ENCODE measurements at regions not wholly inside any gene's neighbourhood (a gene's known extent, or its start where the extent isn't known, plus 50 kb on each side); places are given as distances from the start of the nearest gene placed in this dataset.

- DNase-seq (ENCODE audit: insufficient read length, low spot score), result no peak
- TF ChIP-seq SPI1 (IDR thresholded peaks at IDR 0.05; ENCODE audit: low read depth, low read length), result no peak
- no peak for TF ChIP-seq POLR2A (IDR thresholded peaks at IDR 0.05; ENCODE audit: low read depth, low read length)
- no peak for TF ChIP-seq PAX5 (IDR thresholded peaks at IDR 0.05; ENCODE audit: insufficient read depth, low read length, severe bottlenecking)
- TF ChIP-seq POU2F2 (IDR thresholded peaks at IDR 0.05; ENCODE audit: low read depth, low read length), result no peak
- TF ChIP-seq POLR2AphosphoS5 (IDR thresholded peaks at IDR 0.05; ENCODE audit: low read depth, low read length), result no peak
- no peak for TF ChIP-seq TAF1 (IDR thresholded peaks at IDR 0.05; ENCODE audit: low read depth, low read length)
- FAIRE-seq, result no peak
These were observed 194.1 kb downstream of the BTG1 start for GRCh38 chr12:91951571-91951970.

DNA sequence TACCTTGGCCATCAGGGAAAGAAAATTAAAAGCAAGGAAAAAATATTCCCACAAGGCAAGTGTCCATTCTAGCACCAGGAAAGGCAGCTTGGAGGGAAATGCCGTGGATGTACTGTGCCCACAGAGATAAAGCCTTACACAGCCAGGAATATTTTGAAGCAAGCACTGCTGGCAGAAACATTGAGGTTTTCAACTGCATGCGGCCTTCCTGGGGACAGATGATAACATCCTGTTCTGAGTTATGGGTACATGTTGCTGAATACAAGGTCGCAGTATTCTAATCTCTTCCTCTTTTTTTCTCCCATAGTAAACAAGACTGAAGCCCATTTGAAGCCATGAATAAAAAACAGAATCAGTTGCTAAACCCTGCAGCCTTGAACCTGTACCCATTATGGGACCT is 197.1 kb downstream of the BTG1 start:
- DNase-seq (ENCODE audit: insufficient read length, low spot score) (no peak), FAIRE-seq (no peak)
- no peak for TF ChIP-seq POLR2AphosphoS5 (IDR thresholded peaks at IDR 0.05; ENCODE audit: low read depth, low read length)
- no peak for TF ChIP-seq TAF1 (IDR thresholded peaks at IDR 0.05; ENCODE audit: low read depth, low read length)
- TF ChIP-seq POLR2A (IDR thresholded peaks at IDR 0.05; ENCODE audit: low read depth, low read length), result no peak
- no peak for TF ChIP-seq PAX5 (IDR thresholded peaks at IDR 0.05; ENCODE audit: insufficient read depth, low read length, severe bottlenecking)
- no peak for TF ChIP-seq SPI1 (IDR thresholded peaks at IDR 0.05; ENCODE audit: low read depth, low read length)
- TF ChIP-seq POU2F2 (IDR thresholded peaks at IDR 0.05; ENCODE audit: low read depth, low read length), result no peak

DNA sequence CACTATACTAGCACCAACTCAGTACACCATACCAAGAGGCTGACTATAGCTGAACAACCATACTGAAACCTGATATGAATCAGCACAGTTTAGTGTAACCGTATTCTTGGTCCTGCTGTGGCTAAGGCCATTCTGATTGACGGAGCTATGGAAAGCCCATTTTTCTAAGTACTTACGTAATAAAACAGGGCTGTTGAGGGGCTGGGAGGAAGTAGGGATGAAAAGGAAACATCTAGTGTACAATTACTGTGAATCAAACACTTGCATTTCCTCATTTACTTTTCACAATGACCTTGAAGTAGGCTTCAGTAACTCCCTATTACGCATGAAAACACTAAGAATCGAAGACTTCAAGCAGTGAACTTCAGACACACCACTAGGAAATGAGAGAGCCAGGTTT is 198.2 kb downstream of the BTG1 start:
- DNase-seq (ENCODE audit: insufficient read length, low spot score) (no peak), FAIRE-seq (no peak)
- 0 out of 2 replicates have a peak, but pooled peaks have one; percentile 19 for TF ChIP-seq SPI1 (IDR thresholded peaks at IDR 0.05; ENCODE audit: low read depth, low read length)
- no peak for TF ChIP-seq POLR2A (IDR thresholded peaks at IDR 0.05; ENCODE audit: low read depth, low read length)

GRCh38 chr12:91944637-91945036 is 201.0 kb downstream of the BTG1 start:
- TF ChIP-seq TAF1 (IDR thresholded peaks at IDR 0.05; ENCODE audit: low read depth, low read length), result no peak
- TF ChIP-seq POLR2AphosphoS5 (IDR thresholded peaks at IDR 0.05; ENCODE audit: low read depth, low read length), result no peak
- TF ChIP-seq SPI1 (IDR thresholded peaks at IDR 0.05; ENCODE audit: low read depth, low read length), result peak; percentile 73
- no peak for TF ChIP-seq PAX5 (IDR thresholded peaks at IDR 0.05; ENCODE audit: insufficient read depth, low read length, severe bottlenecking)
- FAIRE-seq (no peak), DNase-seq (ENCODE audit: insufficient read length, low spot score) (no peak)

DNA sequence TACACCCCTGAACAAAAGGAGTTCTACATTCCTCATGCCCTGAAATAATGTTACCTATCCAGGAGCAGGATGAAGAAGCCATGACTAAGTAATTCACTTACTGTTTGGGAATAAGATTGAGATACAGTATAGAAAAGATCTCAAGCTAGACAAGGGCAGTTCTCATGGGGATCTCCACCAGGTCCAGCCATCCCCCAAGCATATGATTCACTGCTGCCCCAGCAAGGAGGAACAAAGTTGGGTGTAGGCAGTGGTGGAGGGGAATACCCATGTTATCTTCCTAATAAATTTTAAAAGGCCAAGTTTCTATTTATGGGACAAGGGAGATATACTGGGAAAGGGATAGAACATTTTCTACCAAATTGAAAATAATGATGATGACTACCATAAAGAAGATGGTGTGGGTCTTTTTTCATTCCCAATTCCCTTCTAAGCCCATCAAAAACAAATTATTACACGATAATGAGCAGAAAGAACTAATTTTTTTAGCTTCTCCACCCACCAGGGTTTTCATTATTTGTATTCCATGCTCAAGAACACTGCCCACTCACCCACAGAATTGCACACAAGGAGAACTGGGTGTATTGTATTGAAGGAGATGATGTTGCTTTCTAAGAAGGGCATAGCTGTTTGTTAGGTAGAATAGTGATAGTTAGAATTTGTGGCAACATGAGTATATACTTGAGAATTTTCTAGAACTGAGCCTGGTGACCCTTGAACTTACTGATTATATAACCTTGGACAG is 204.6 kb downstream of the BTG1 start:
- DNase-seq (ENCODE audit: insufficient read length, low spot score) (no peak), FAIRE-seq (no peak)
- TF ChIP-seq SPI1 (IDR thresholded peaks at IDR 0.05; ENCODE audit: low read depth, low read length) (no peak), PAX5 (IDR thresholded peaks at IDR 0.05; ENCODE audit: insufficient read depth, low read length, severe bottlenecking) (no peak), POLR2A (IDR thresholded peaks at IDR 0.05; ENCODE audit: low read depth, low read length) (no peak), TAF1 (IDR thresholded peaks at IDR 0.05; ENCODE audit: low read depth, low read length) (no peak), POLR2AphosphoS5 (IDR thresholded peaks at IDR 0.05; ENCODE audit: low read depth, low read length) (no peak), POU2F2 (IDR thresholded peaks at IDR 0.05; ENCODE audit: low read depth, low read length) (no peak)

DNA sequence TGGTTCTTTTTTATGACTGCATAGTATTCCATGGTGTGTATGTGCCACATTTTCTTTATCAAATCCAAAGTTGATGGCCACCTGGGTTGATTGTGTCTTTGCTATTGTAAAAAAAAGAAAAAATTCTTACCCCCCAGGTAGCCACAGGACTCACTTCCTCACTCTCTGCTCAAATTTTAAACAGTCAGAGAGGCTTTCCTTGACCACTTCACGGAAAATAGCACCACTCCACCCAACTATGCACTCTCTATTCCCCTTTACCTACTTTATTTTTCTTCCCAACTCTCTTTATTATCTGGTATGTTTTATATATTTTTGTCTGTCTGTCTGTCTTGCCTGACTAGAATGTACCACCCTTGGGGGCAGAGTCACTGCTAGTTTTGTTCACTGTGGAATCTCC is 205.3 kb downstream of the BTG1 start:
- TF ChIP-seq PAX5 (IDR thresholded peaks at IDR 0.05; ENCODE audit: insufficient read depth, low read length, severe bottlenecking), result no peak
- DNase-seq (ENCODE audit: insufficient read length, low spot score) (no peak), FAIRE-seq (no peak)

DNA sequence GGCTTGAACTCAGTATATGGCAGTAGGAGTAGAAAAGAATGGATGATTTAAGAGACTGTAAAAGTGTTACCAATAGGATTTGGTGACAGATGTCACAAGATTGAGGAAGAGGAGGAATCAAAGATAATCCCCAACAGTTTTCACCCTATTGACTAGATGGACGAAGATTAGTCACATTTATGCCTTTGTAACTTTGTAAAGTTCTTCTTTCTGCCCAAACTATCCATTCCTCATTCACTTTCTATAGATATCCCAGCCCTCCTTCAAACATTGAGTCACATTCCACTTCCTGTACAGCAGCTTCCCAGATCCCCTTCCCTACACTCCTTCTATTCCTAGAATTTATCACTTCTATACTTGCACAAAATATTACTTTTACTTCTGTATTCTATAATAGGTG is 207.9 kb downstream of the BTG1 start:
- FAIRE-seq (no peak), DNase-seq (ENCODE audit: insufficient read length, low spot score) (no peak)
- no peak for TF ChIP-seq POU2F2 (IDR thresholded peaks at IDR 0.05; ENCODE audit: low read depth, low read length)
- TF ChIP-seq PAX5 (IDR thresholded peaks at IDR 0.05; ENCODE audit: insufficient read depth, low read length, severe bottlenecking), result no peak
- TF ChIP-seq POLR2A (IDR thresholded peaks at IDR 0.05; ENCODE audit: low read depth, low read length), result no peak
- no peak for TF ChIP-seq POLR2AphosphoS5 (IDR thresholded peaks at IDR 0.05; ENCODE audit: low read depth, low read length)
- no peak for TF ChIP-seq TAF1 (IDR thresholded peaks at IDR 0.05; ENCODE audit: low read depth, low read length)
- TF ChIP-seq SPI1 (IDR thresholded peaks at IDR 0.05; ENCODE audit: low read depth, low read length), result no peak

- TF ChIP-seq POU2F2 (IDR thresholded peaks at IDR 0.05; ENCODE audit: low read depth, low read length) (no peak), POLR2A (IDR thresholded peaks at IDR 0.05; ENCODE audit: low read depth, low read length) (no peak), SPI1 (IDR thresholded peaks at IDR 0.05; ENCODE audit: low read depth, low read length) (no peak), PAX5 (IDR thresholded peaks at IDR 0.05; ENCODE audit: insufficient read depth, low read length, severe bottlenecking) (no peak), POLR2AphosphoS5 (IDR thresholded peaks at IDR 0.05; ENCODE audit: low read depth, low read length) (no peak)
- DNase-seq (ENCODE audit: insufficient read length, low spot score) (no peak), FAIRE-seq (no peak)
These were observed 208.6 kb downstream of the BTG1 start for GRCh38 chr12:91937009-91937408.

- no peak for FAIRE-seq
- DNase-seq (ENCODE audit: insufficient read length, low spot score), result no peak
- TF ChIP-seq SPI1 (IDR thresholded peaks at IDR 0.05; ENCODE audit: low read depth, low read length), result no peak
- TF ChIP-seq PAX5 (IDR thresholded peaks at IDR 0.05; ENCODE audit: insufficient read depth, low read length, severe bottlenecking), result no peak
- no peak for TF ChIP-seq POLR2A (IDR thresholded peaks at IDR 0.05; ENCODE audit: low read depth, low read length)
- no peak for TF ChIP-seq POU2F2 (IDR thresholded peaks at IDR 0.05; ENCODE audit: low read depth, low read length)
- no peak for TF ChIP-seq POLR2AphosphoS5 (IDR thresholded peaks at IDR 0.05; ENCODE audit: low read depth, low read length)
- no peak for TF ChIP-seq TAF1 (IDR thresholded peaks at IDR 0.05; ENCODE audit: low read depth, low read length)
These were observed 210.3 kb downstream of the BTG1 start for GRCh38 chr12:91935296-91935695.

DNA sequence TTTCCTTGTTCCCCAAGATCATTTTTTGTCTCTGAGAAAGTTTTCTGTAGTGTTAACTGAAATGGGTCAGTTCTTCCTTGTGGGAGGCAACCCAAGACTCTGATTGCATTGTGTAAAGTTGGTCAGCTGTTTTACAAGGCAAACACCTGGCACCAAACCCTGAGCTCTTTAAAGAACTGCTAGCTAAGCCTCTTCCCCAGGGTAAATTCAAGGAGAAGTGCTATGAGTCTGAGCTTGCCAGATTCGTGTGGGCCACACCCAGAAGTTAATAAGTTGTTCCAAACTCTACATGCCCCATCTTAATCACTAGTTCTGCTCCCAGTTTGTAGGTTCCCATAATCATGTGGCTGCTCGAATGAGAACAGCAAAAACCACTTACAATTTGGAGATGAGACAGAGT is 214.5 kb downstream of the BTG1 start:
- TF ChIP-seq SPI1 (IDR thresholded peaks at IDR 0.05; ENCODE audit: low read depth, low read length) (no peak), POU2F2 (IDR thresholded peaks at IDR 0.05; ENCODE audit: low read depth, low read length) (no peak), POLR2A (IDR thresholded peaks at IDR 0.05; ENCODE audit: low read depth, low read length) (no peak), PAX5 (IDR thresholded peaks at IDR 0.05; ENCODE audit: insufficient read depth, low read length, severe bottlenecking) (no peak), POLR2AphosphoS5 (IDR thresholded peaks at IDR 0.05; ENCODE audit: low read depth, low read length) (no peak), TAF1 (IDR thresholded peaks at IDR 0.05; ENCODE audit: low read depth, low read length) (no peak)
- FAIRE-seq (no peak), DNase-seq (ENCODE audit: insufficient read length, low spot score) (no peak)

All from GM12891 (cell line).